Uterus (tissue), 3 donors: ENCODE measurements at regions not wholly inside any gene's neighbourhood (a gene's known extent, or its start where the extent isn't known, plus 50 kb on each side); places are given as distances from the start of the nearest gene placed in this dataset.

ENCODE experiments used
- DNase-seq, 2 donors: peaks; one replicate each; pipeline ENCODE4 v3.0.0-alpha.2; 2019 to 2020
- H3K27ac ChIP-seq, 2 donors: fragments of 200-600 bp; sonication (generic); 1 replicate in 1 of 2; 2 replicates in 1 of 2; pipeline ENCODE4 v1.5.1; 2016 to 2018
- H3K27me3 ChIP-seq, 2 donors: fragments of 200-600 bp; sonication (generic); one replicate each; pipeline ENCODE4 v1.5.1; 2018 to 2019; ENCODE audit warnings: control low read depth in 1 of 2
- H3K36me3 ChIP-seq, 2 donors: fragments of 200-600 bp; sonication (generic); one replicate each; pipeline ENCODE4 v1.5.1; 2019; ENCODE audit warnings: control low read depth in 1 of 2
- H3K4me1 ChIP-seq, 2 donors: fragments of 200-600 bp; sonication (generic); one replicate each; pipeline ENCODE4 v1.5.1; 2018 to 2019; ENCODE audit warnings: control low read depth in 1 of 2
- H3K4me3 ChIP-seq, 2 donors: fragments of 200-600 bp; sonication (generic); 1 replicate in 1 of 2; 2 replicates in 1 of 2; pipeline ENCODE4 v1.5.1; 2018 to 2019; ENCODE audit warnings: mild to moderate bottlenecking in 1 of 2
- H3K9me3 ChIP-seq, 2 donors: fragments of 200-600 bp; sonication (generic); one replicate each; pipeline ENCODE4 v1.5.1; 2019; ENCODE audit warnings: control low read depth in 1 of 2
- POLR2A ChIP-seq, 2 donors: fragments of 450-650 bp; IDR thresholded peaks; one replicate each; pipeline ENCODE4 v1.6.1; 2016; ENCODE audit warnings: antibody characterized with exemption in 2 of 2, mild to moderate bottlenecking in 1 of 2, moderate library complexity in 1 of 2
- intact Hi-C: fragments of 100-400 bp; cut with DNase I; formaldehyde crosslinking; loops from one replicate; pipeline ENCODE4 v1.15.1; 2023; ENCODE audit warnings: low total_unique reads
- TF ChIP-seq, protein P1 (sequence below), 4 experiments: fragments of 200-600 bp in 2 of 4; fragments of 450-650 bp in 2 of 4; sonication (generic) in 2 of 4; IDR thresholded peaks; one replicate each; pipeline ENCODE4 v1.5.1; 2016 to 2019; ENCODE audit warnings: antibody characterized with exemption in 4 of 4, mild to moderate bottlenecking in 2 of 4, moderate library complexity in 1 of 4
- donor health status: DM: yes; HTN: yes; CAD: no.

DNA sequence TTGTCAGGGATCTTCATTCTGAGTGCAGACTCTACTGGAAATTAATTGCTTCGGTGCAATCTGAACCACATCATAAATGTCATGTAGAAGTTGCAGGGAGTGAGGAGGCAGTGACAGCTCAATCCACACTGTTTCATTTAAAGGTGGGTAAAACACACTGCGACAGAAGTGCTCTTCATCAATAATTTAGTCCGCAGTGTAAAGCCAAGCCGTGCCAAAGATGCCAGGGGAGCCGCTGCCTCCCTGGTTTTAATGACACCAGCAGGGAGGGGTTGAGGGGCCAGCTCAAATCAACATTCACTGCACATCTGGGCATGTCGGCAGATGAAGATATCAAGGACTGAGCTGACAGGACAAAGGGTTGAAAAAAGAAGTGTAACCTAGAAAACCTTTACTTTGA is 305.7 kb upstream of the VRK2 start:
- Histone ChIP-seq H3K4me1 (no peaks in the 10 kb centered on the region), H3K27me3 (no peaks in the 10 kb centered on the region), H3K36me3 (no peaks in the 10 kb centered on the region), H3K9me3 (no peaks in the 10 kb centered on the region), H3K27ac (no peak overlapping the region), H3K4me3 (no peak overlapping the region)
- intact Hi-C loops = no loop called here
- DNase-seq = no peak
- TF ChIP-seq, protein P1, sequence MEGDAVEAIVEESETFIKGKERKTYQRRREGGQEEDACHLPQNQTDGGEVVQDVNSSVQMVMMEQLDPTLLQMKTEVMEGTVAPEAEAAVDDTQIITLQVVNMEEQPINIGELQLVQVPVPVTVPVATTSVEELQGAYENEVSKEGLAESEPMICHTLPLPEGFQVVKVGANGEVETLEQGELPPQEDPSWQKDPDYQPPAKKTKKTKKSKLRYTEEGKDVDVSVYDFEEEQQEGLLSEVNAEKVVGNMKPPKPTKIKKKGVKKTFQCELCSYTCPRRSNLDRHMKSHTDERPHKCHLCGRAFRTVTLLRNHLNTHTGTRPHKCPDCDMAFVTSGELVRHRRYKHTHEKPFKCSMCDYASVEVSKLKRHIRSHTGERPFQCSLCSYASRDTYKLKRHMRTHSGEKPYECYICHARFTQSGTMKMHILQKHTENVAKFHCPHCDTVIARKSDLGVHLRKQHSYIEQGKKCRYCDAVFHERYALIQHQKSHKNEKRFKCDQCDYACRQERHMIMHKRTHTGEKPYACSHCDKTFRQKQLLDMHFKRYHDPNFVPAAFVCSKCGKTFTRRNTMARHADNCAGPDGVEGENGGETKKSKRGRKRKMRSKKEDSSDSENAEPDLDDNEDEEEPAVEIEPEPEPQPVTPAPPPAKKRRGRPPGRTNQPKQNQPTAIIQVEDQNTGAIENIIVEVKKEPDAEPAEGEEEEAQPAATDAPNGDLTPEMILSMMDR (IDR thresholded peaks at IDR 0.05) = no peak
- no peak for TF ChIP-seq POLR2A (IDR thresholded peaks at IDR 0.05)

DNA sequence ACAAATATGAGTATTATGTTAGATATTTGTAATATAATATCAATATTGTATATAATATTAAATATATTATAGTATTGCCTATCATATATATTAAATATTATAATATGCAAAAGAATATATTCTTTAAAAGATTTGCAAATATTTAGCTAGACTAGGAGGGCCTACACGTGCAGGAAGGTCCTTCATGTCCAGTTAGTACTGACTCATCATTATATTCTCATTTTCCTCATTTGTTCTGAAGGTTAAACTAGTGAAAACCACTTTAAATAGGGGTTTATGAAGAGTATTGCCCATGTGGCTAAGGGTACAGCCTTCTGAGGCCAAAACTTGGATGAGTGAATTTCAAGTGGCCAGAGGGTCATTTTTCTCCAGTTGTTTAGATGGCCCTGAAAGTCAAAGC is 293.0 kb upstream of the VRK2 start:
- no peaks in the 10 kb centered on the region for H3K36me3 ChIP-seq
- TF ChIP-seq POLR2A (IDR thresholded peaks at IDR 0.05) = no peak
- TF ChIP-seq, protein P1 (IDR thresholded peaks at IDR 0.05) = no peak
- H3K27me3 ChIP-seq = no peaks in the 10 kb centered on the region
- H3K9me3 ChIP-seq = no peaks in the 10 kb centered on the region
- intact Hi-C loops = no loop called here
- no peaks in the 10 kb centered on the region for H3K4me1 ChIP-seq
- H3K27ac ChIP-seq = no peak overlapping the region
- H3K4me3 ChIP-seq = no peak overlapping the region
- no peak for DNase-seq

DNA sequence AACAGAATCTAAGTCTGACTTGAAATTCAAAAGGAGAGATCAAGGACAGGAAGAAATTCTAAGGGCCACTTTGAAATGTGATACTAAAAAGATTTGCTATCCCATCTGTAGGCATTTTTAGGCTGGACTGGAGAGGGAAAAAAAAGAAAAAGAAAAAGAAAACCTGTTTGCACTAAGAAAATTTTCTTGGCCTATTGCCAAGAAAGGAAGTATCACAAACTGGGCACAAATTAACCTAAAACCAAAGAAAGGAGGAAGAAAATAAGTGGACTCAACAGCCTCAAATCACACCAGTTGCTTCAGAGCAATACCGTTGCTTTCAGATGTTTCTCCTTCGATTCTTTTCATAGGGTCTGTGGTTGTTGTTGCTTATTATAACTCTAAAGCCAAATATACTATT is 287.9 kb upstream of the VRK2 start:
- Histone ChIP-seq H3K27ac (no peak overlapping the region), H3K9me3 (no peaks in the 10 kb centered on the region), H3K4me1 (no peaks in the 10 kb centered on the region), H3K36me3 (no peaks in the 10 kb centered on the region), H3K4me3 (no peak overlapping the region), H3K27me3 (no peaks in the 10 kb centered on the region)
- TF ChIP-seq, protein P1 (IDR thresholded peaks at IDR 0.05) = no peak
- TF ChIP-seq POLR2A (IDR thresholded peaks at IDR 0.05) = no peak
- DNase-seq = no peak
- intact Hi-C loops = no loop called here

DNA sequence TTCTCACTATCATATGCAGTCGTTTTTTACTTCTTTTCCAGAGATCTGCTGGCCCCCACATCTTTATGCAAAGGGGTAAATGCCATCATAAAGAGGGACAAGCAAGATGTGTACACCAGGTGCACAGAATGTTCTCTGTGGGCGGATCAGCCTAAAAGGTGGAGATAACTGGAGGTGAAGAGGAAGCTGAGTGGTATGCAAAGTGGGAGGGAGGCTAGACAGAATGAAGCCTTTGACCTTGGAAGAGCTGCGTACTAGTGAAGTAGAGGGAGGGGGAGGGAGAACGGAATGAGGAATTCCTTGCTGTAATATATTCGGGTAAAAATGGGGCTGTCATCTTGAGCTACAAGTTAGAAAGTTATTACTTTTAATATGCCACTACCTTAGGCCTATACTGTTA is 287.5 kb upstream of the VRK2 start:
- no peaks in the 10 kb centered on the region for H3K4me1 ChIP-seq
- H3K36me3 ChIP-seq = no peaks in the 10 kb centered on the region
- intact Hi-C loops = no loop called here
- TF ChIP-seq, protein P1 (IDR thresholded peaks at IDR 0.05) = no peak
- TF ChIP-seq POLR2A (IDR thresholded peaks at IDR 0.05) = no peak
- DNase-seq = no peak
- no peaks in the 10 kb centered on the region for H3K9me3 ChIP-seq
- H3K4me3 ChIP-seq = no peak overlapping the region
- no peak overlapping the region for H3K27ac ChIP-seq
- no peaks in the 10 kb centered on the region for H3K27me3 ChIP-seq

DNA sequence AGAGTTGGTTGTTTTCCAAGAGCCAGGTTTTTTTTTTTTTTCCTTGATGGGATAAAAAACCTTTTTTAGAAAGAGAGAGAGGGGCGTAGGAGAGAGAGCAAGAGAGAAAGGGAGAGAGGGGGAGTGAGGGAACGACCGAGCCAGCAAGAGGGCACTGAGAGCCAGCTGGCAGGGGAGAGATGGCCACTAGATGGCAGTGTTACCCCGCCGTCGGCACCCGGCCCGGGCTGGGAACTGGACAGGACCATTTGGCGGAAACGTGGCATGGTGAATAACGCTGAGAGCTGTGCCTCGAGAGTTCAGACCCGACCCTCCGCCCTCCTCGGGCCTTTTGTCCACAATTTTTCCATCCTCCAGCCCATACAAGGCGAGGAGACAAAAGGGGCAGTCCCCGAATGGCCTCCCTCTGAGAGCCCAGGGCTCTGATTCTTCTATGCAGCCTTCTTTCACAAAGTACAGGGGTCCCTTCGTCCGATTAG is 286.7 kb upstream of the VRK2 start:
- TF ChIP-seq, protein P1 (IDR thresholded peaks at IDR 0.05) = peak; percentile 79 to 90 (median 84)
- no peak for TF ChIP-seq POLR2A (IDR thresholded peaks at IDR 0.05)
- H3K36me3 ChIP-seq = no peaks in the 10 kb centered on the region
- H3K9me3 ChIP-seq = no peaks in the 10 kb centered on the region
- H3K27me3 ChIP-seq = no peaks in the 10 kb centered on the region
- H3K27ac ChIP-seq = peak overlapping the region in 1 of 2 donors; percentile 37
- peak overlapping the region in 1 of 2 donors; percentile 19 for H3K4me3 ChIP-seq
- peak; percentile 78 to 85 for DNase-seq
- no peaks in the 10 kb centered on the region for H3K4me1 ChIP-seq
- intact Hi-C loops = no loop called here
